Sigmoid colon (tissue), 4 donors: ENCODE measurements at regions not wholly inside any gene's neighbourhood (a gene's known extent, or its start where the extent isn't known, plus 50 kb on each side); places are given as distances from the start of the nearest gene placed in this dataset.

Source experiments
- EP300 ChIP-seq, 4 donors: sonication (generic); formaldehyde crosslinking; IDR thresholded peaks; one replicate each; pipeline ENCODE4 v1.6.1; 2017; ENCODE audit warnings: antibody characterized with exemption in 4 of 4
- POLR2A ChIP-seq, 2 donors: fragments of 450-650 bp; IDR thresholded peaks; one replicate each; pipeline ENCODE4 v1.6.1; 2016; ENCODE audit warnings: antibody characterized with exemption in 2 of 2, mild to moderate bottlenecking in 2 of 2, moderate library complexity in 2 of 2
- POLR2AphosphoS5 ChIP-seq, 4 donors: sonication (generic); formaldehyde crosslinking; IDR thresholded peaks; one replicate each; pipeline ENCODE4 v1.6.1; 2017; ENCODE audit warnings: antibody characterized with exemption in 4 of 4
- TF ChIP-seq, protein P1 (sequence below), 4 experiments: fragments of 450-650 bp in 3 of 4; fragments of 200-600 bp in 1 of 4; IDR thresholded peaks; one replicate each; pipeline ENCODE4 v1.5.1; 2016 to 2019; ENCODE audit warnings: antibody characterized with exemption in 4 of 4, mild to moderate bottlenecking in 3 of 4, moderate library complexity in 2 of 4

- TF ChIP-seq, protein P1, sequence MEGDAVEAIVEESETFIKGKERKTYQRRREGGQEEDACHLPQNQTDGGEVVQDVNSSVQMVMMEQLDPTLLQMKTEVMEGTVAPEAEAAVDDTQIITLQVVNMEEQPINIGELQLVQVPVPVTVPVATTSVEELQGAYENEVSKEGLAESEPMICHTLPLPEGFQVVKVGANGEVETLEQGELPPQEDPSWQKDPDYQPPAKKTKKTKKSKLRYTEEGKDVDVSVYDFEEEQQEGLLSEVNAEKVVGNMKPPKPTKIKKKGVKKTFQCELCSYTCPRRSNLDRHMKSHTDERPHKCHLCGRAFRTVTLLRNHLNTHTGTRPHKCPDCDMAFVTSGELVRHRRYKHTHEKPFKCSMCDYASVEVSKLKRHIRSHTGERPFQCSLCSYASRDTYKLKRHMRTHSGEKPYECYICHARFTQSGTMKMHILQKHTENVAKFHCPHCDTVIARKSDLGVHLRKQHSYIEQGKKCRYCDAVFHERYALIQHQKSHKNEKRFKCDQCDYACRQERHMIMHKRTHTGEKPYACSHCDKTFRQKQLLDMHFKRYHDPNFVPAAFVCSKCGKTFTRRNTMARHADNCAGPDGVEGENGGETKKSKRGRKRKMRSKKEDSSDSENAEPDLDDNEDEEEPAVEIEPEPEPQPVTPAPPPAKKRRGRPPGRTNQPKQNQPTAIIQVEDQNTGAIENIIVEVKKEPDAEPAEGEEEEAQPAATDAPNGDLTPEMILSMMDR (IDR thresholded peaks at IDR 0.05) = no peak
- TF ChIP-seq POLR2A (IDR thresholded peaks at IDR 0.05) = no peak
- TF ChIP-seq EP300 (IDR thresholded peaks at IDR 0.05) = no peak
- no peak for TF ChIP-seq POLR2AphosphoS5 (IDR thresholded peaks at IDR 0.05)
These were observed 63.9 kb upstream of the HAAO start for GRCh38 chr2:42856106-42856860.
